ENCODE measurements at regions not wholly inside any gene's neighbourhood (a gene's known extent, or its start where the extent isn't known, plus 50 kb on each side); places are given as distances from the start of the nearest gene placed in this dataset.
A peak's percentile ranks its signal among the peaks of the same experiment; 100 is the strongest.

- no peaks in the 10 kb centered on the region for H3K27me3 ChIP-seq (ENCODE audit: insufficient read depth, low read length)
- no peak overlapping the region for H3K27ac ChIP-seq (ENCODE audit: low read depth, low read length)
- H3K79me2 ChIP-seq (ENCODE audit: control insufficient read depth, insufficient read depth, low read length, unreplicated experiment) = no peaks in the 10 kb centered on the region
- no peaks in the 10 kb centered on the region; the same call in 1 of the 2 replicates for H3K36me3 ChIP-seq (ENCODE audit: insufficient read depth, low read length)
- H3K4me3 ChIP-seq (ENCODE audit: low read depth, low read length) = no peak overlapping the region
- H2AFZ ChIP-seq (ENCODE audit: low read length, unreplicated experiment) = no peak overlapping the region
- H3K4me1 ChIP-seq (ENCODE audit: control insufficient read depth, insufficient read depth, low read length, unreplicated experiment) = peaks cover 32% of the 10 kb centered on the region
Observed at GRCh38 chr15:68526269-68526668, 52.5 kb upstream of the CORO2B start.

- Histone ChIP-seq H3K27me3 (ENCODE audit: insufficient read depth, low read length) (no peaks in the 10 kb centered on the region), H3K4me3 (ENCODE audit: low read depth, low read length) (no peak overlapping the region), H3K27ac (ENCODE audit: low read depth, low read length) (no peak overlapping the region), H3K79me2 (ENCODE audit: control insufficient read depth, insufficient read depth, low read length, unreplicated experiment) (no peaks in the 10 kb centered on the region), H2AFZ (ENCODE audit: low read length, unreplicated experiment) (no peak overlapping the region), H3K36me3 (ENCODE audit: insufficient read depth, low read length) (no peaks in the 10 kb centered on the region; the same call in 1 of the 2 replicates), H3K4me1 (ENCODE audit: control insufficient read depth, insufficient read depth, low read length, unreplicated experiment) (peaks cover 32% of the 10 kb centered on the region)
Observed at GRCh38 chr15:68526784-68527183, 52.0 kb upstream of the CORO2B start.

- Histone ChIP-seq H3K79me2 (ENCODE audit: control insufficient read depth, insufficient read depth, low read length, unreplicated experiment) (no peaks in the 10 kb centered on the region), H3K4me1 (ENCODE audit: control insufficient read depth, insufficient read depth, low read length, unreplicated experiment) (peaks cover 32% of the 10 kb centered on the region), H2AFZ (ENCODE audit: low read length, unreplicated experiment) (peak overlapping the region; percentile 86), H3K27me3 (ENCODE audit: insufficient read depth, low read length) (no peaks in the 10 kb centered on the region), H3K36me3 (ENCODE audit: insufficient read depth, low read length) (no peaks in the 10 kb centered on the region; the same call in 1 of the 2 replicates), H3K4me3 (ENCODE audit: low read depth, low read length) (peak overlapping the region; percentile 76), H3K27ac (ENCODE audit: low read depth, low read length) (peak overlapping the region; percentile 46)
Observed at GRCh38 chr15:68528626-68529290, 50.0 kb upstream of the CORO2B start.

Data from ACC112 (cell line).